ENCODE measurements at regions not wholly inside any gene's neighbourhood (a gene's known extent, or its start where the extent isn't known, plus 50 kb on each side); places are given as distances from the start of the nearest gene placed in this dataset.

GRCh38 chr3:24679429-24679828 is 184.8 kb upstream of the THRB start:
- TF ChIP-seq POLR2A (IDR thresholded peaks at IDR 0.05) (no peak), CTCF (IDR thresholded peaks at IDR 0.05) (no peak)
